Erythroblast (primary cell): ENCODE measurements at regions not wholly inside any gene's neighbourhood (a gene's known extent, or its start where the extent isn't known, plus 50 kb on each side); places are given as distances from the start of the nearest gene placed in this dataset.

Experiments
- GATA1 ChIP-seq: IDR thresholded peaks from 2 replicates; pipeline ENCODE4 v1.6.1; 2011; ENCODE audit warnings: low read depth, mild to moderate bottlenecking, control low read depth, low read length, moderate library complexity
- POLR2A ChIP-seq: IDR thresholded peaks from 2 replicates; pipeline ENCODE4 v1.6.1; 2011; ENCODE audit warnings: mild to moderate bottlenecking, low read length

DNA sequence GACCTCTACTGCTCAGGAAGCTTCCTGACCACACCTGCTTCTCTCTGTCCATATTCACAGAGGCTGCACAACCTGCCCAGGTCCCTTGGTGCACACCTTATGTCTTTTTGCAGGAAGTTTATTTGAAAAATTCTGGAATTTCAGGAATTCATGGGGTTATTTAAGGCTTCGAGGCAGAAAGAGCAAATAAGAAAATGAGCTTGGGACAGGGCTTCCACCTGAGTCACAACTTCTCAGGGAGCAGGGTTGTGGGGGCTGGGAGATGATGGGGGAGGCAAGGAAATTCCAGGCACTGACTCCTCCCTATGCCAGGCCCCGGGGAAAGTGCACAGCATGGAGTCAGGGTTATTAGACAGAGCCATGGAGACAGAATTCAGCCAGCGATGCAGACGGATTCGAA, 57.7 kb downstream of the INHBB start:
- TF ChIP-seq POLR2A (no peak), GATA1 (no peak)
